ENCODE measurements at regions not wholly inside any gene's neighbourhood (a gene's known extent, or its start where the extent isn't known, plus 50 kb on each side); places are given as distances from the start of the nearest gene placed in this dataset.
A peak's percentile ranks its signal among the peaks of the same experiment; 100 is the strongest.

GRCh38 chr18:6504605-6505497 lies 90.1 kb upstream of the L3MBTL4 start:
- DNase-seq: peak in 1 of 2 donors; percentile 2
- Histone ChIP-seq H3K27me3 (ENCODE audit: control insufficient read depth in 3 of 3, insufficient read depth in 3 of 3, low read length in 3 of 3) (no peaks in the 10 kb centered on the region), H3K9me3 (ENCODE audit: control insufficient read depth in 2 of 2, insufficient read depth in 1 of 2, low read depth in 1 of 2, low read length in 1 of 2) (no peaks in the 10 kb centered on the region), H3K4me1 (ENCODE audit: control insufficient read depth in 3 of 3, insufficient read depth in 2 of 3, low read depth in 1 of 3, low read length in 2 of 3) (no peaks in the 10 kb centered on the region), H3K27ac (ENCODE audit: low read depth in 1 of 3, low read length in 2 of 3) (no peak overlapping the region), H3K4me3 (ENCODE audit: low read depth in 1 of 3, low read length in 3 of 3) (no peak overlapping the region), H3K36me3 (ENCODE audit: control insufficient read depth in 3 of 3, insufficient read depth in 2 of 3, low read depth in 1 of 3, low read length in 3 of 3) (no peaks in the 10 kb centered on the region)
- 62 to 69% (median 64%) methylated on average over 5 of the region's 5 CpGs for WGBS, 3 donors
- FAIRE-seq: no peak

DNA sequence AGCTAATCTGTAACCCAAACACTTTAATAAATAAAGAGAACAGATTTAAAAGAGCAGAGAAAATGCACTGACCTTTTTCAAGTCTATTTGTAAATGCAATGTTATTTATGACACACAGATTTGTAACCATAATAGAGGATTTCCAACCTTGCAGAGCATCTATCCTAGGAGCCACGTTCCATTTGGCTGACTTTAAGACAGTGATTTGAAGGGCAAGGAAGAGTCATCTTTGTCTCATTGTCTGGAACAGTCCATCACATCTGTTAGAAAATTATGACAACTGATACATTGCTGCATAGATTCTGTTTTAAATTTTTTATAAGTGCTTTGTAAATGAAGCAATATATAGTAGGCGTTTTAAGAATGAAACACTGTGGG lies 90.8 kb upstream of the L3MBTL4 start:
- WGBS, 3 donors: 56 to 74% (median 67%) methylated on average over 2 of the region's 2 CpGs
- no peaks in the 10 kb centered on the region for H3K4me1 ChIP-seq (ENCODE audit: control insufficient read depth in 3 of 3, insufficient read depth in 2 of 3, low read depth in 1 of 3, low read length in 2 of 3)
- no peaks in the 10 kb centered on the region for H3K36me3 ChIP-seq (ENCODE audit: control insufficient read depth in 3 of 3, insufficient read depth in 2 of 3, low read depth in 1 of 3, low read length in 3 of 3)
- no peak overlapping the region for H3K27ac ChIP-seq (ENCODE audit: low read depth in 1 of 3, low read length in 2 of 3)
- H3K9me3 ChIP-seq (ENCODE audit: control insufficient read depth in 2 of 2, insufficient read depth in 1 of 2, low read depth in 1 of 2, low read length in 1 of 2): no peaks in the 10 kb centered on the region
- H3K4me3 ChIP-seq (ENCODE audit: low read depth in 1 of 3, low read length in 3 of 3): no peak overlapping the region
- DNase-seq: no peak
- H3K27me3 ChIP-seq (ENCODE audit: control insufficient read depth in 3 of 3, insufficient read depth in 3 of 3, low read length in 3 of 3): no peaks in the 10 kb centered on the region
- FAIRE-seq: no peak

- no peak for FAIRE-seq
- Histone ChIP-seq H3K36me3 (ENCODE audit: control insufficient read depth in 3 of 3, insufficient read depth in 2 of 3, low read depth in 1 of 3, low read length in 3 of 3) (no peaks in the 10 kb centered on the region), H3K4me1 (ENCODE audit: control insufficient read depth in 3 of 3, insufficient read depth in 2 of 3, low read depth in 1 of 3, low read length in 2 of 3) (no peaks in the 10 kb centered on the region), H3K27ac (ENCODE audit: low read depth in 1 of 3, low read length in 2 of 3) (no peak overlapping the region), H3K4me3 (ENCODE audit: low read depth in 1 of 3, low read length in 3 of 3) (no peak overlapping the region), H3K27me3 (ENCODE audit: control insufficient read depth in 3 of 3, insufficient read depth in 3 of 3, low read length in 3 of 3) (no peaks in the 10 kb centered on the region), H3K9me3 (ENCODE audit: control insufficient read depth in 2 of 2, insufficient read depth in 1 of 2, low read depth in 1 of 2, low read length in 1 of 2) (no peaks in the 10 kb centered on the region)
- 53 to 66% (median 61%) methylated on average over 7 of the region's 7 CpGs for WGBS, 3 donors
- no peak for DNase-seq
Observed at GRCh38 chr18:6509417-6509816, 94.7 kb upstream of the L3MBTL4 start.

GRCh38 chr18:6509832-6510231 lies 95.1 kb upstream of the L3MBTL4 start:
- no peak overlapping the region for H3K27ac ChIP-seq (ENCODE audit: low read depth in 1 of 3, low read length in 2 of 3)
- no peaks in the 10 kb centered on the region for H3K9me3 ChIP-seq (ENCODE audit: control insufficient read depth in 2 of 2, insufficient read depth in 1 of 2, low read depth in 1 of 2, low read length in 1 of 2)
- WGBS, 3 donors: 17 to 24% (median 23%) methylated on average over 2 of the region's 2 CpGs
- no peaks in the 10 kb centered on the region for H3K27me3 ChIP-seq (ENCODE audit: control insufficient read depth in 3 of 3, insufficient read depth in 3 of 3, low read length in 3 of 3)
- DNase-seq (no peak), FAIRE-seq (no peak)
- no peaks in the 10 kb centered on the region for H3K36me3 ChIP-seq (ENCODE audit: control insufficient read depth in 3 of 3, insufficient read depth in 2 of 3, low read depth in 1 of 3, low read length in 3 of 3)
- no peak overlapping the region for H3K4me3 ChIP-seq (ENCODE audit: low read depth in 1 of 3, low read length in 3 of 3)
- H3K4me1 ChIP-seq (ENCODE audit: control insufficient read depth in 3 of 3, insufficient read depth in 2 of 3, low read depth in 1 of 3, low read length in 2 of 3): no peaks in the 10 kb centered on the region

DNA sequence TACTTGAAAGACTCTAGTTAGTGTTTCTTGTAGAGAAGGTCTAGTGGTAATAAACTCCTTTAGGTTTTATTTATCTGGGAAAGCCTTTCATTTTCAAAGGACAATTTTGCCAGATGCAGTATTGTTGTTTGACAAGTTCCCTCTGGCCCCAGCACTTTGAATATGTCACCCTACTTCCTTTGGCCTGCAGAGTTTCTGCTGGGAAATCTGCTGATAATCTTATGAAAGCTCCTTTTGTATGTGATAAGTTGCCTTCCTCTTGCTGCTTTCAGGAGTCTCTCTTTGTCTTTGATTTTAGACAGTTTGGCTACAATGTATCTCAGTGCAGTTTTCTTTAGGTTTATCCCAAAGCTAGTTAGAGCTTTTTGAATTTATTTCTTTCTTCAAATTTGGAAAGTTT lies 106.2 kb upstream of the L3MBTL4 start:
- DNase-seq (no peak), FAIRE-seq (no peak)
- no peak overlapping the region for H3K27ac ChIP-seq (ENCODE audit: low read depth in 1 of 3, low read length in 2 of 3)
- H3K36me3 ChIP-seq (ENCODE audit: control insufficient read depth in 3 of 3, insufficient read depth in 2 of 3, low read depth in 1 of 3, low read length in 3 of 3): no peaks in the 10 kb centered on the region
- no peak overlapping the region for H3K4me3 ChIP-seq (ENCODE audit: low read depth in 1 of 3, low read length in 3 of 3)
- H3K9me3 ChIP-seq (ENCODE audit: control insufficient read depth in 2 of 2, insufficient read depth in 1 of 2, low read depth in 1 of 2, low read length in 1 of 2): peaks cover 0 to 3% of the 10 kb centered on the region in 2 donors
- H3K27me3 ChIP-seq (ENCODE audit: control insufficient read depth in 3 of 3, insufficient read depth in 3 of 3, low read length in 3 of 3): no peaks in the 10 kb centered on the region
- H3K4me1 ChIP-seq (ENCODE audit: control insufficient read depth in 3 of 3, insufficient read depth in 2 of 3, low read depth in 1 of 3, low read length in 2 of 3): no peaks in the 10 kb centered on the region

DNA sequence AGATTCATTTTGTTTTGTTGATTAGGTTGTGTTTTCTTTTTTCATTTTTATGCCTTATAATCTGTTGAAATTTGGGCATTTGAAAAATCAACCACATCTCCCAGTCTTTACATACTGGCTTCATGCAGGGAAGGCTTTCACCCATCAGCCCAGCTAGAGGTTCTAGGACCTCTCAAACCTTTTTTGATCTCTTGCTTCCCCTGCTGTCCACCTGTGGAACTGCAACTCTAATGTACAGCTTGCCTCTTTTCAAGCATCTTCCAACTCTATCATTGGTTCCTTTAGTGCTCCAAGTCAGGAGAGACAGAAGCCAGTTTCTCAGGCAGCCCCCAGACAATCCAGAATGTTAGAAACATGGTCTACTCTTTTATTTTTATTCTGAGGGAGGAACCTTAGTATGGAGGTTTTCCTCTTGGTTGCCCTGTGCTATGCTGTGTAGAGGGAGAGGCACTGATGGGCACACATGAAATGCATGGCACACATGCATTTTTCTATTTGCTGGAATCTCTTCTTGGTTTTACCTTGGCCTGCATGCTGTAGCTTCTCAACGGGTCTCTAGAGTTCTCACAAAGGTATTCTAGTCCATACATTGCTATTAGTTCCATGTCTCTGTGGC lies 107.2 kb upstream of the L3MBTL4 start:
- Histone ChIP-seq H3K36me3 (ENCODE audit: control insufficient read depth in 3 of 3, insufficient read depth in 2 of 3, low read depth in 1 of 3, low read length in 3 of 3) (no peaks in the 10 kb centered on the region), H3K27me3 (ENCODE audit: control insufficient read depth in 3 of 3, insufficient read depth in 3 of 3, low read length in 3 of 3) (no peaks in the 10 kb centered on the region), H3K4me3 (ENCODE audit: low read depth in 1 of 3, low read length in 3 of 3) (no peak overlapping the region), H3K4me1 (ENCODE audit: control insufficient read depth in 3 of 3, insufficient read depth in 2 of 3, low read depth in 1 of 3, low read length in 2 of 3) (no peaks in the 10 kb centered on the region), H3K9me3 (ENCODE audit: control insufficient read depth in 2 of 2, insufficient read depth in 1 of 2, low read depth in 1 of 2, low read length in 1 of 2) (peaks cover 0 to 3% of the 10 kb centered on the region in 2 donors), H3K27ac (ENCODE audit: low read depth in 1 of 3, low read length in 2 of 3) (no peak overlapping the region)
- no peak for FAIRE-seq
- DNase-seq: peak; percentile 26 to 66
- WGBS, 3 donors: 54 to 61% (median 55%) methylated on average over 1 of the region's 1 CpG

DNA sequence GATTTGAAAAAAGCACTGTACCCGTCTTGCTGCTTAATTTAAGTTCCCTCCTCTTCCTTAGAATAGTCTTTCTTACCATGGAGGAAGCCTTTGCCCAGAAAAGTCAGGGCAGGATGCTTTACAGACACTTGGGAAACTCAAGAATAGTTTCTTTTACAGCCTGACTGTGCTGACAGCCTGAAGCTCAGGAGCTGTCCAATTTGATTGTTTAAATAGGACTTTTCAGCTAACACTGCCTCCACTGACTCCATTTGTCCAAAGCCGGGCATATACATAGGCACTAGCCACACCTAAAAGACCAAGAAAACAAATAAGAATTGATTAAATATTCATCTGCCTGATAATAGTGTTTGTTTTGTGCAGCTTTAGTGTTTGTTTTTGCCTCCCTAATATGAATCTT lies 110.9 kb upstream of the L3MBTL4 start:
- 33 to 48% (median 41%) methylated on average over 2 of the region's 2 CpGs for WGBS, 3 donors
- H3K36me3 ChIP-seq (ENCODE audit: control insufficient read depth in 3 of 3, insufficient read depth in 2 of 3, low read depth in 1 of 3, low read length in 3 of 3): no peaks in the 10 kb centered on the region

GRCh38 chr18:6537475-6537874 lies 122.8 kb upstream of the L3MBTL4 start:
- Histone ChIP-seq H3K27ac (ENCODE audit: low read depth in 1 of 3, low read length in 2 of 3) (no peak overlapping the region), H3K9me3 (ENCODE audit: control insufficient read depth in 2 of 2, insufficient read depth in 1 of 2, low read depth in 1 of 2, low read length in 1 of 2) (no peaks in the 10 kb centered on the region), H3K36me3 (ENCODE audit: control insufficient read depth in 3 of 3, insufficient read depth in 2 of 3, low read depth in 1 of 3, low read length in 3 of 3) (no peaks in the 10 kb centered on the region), H3K27me3 (ENCODE audit: control insufficient read depth in 3 of 3, insufficient read depth in 3 of 3, low read length in 3 of 3) (no peaks in the 10 kb centered on the region), H3K4me1 (ENCODE audit: control insufficient read depth in 3 of 3, insufficient read depth in 2 of 3, low read depth in 1 of 3, low read length in 2 of 3) (no peaks in the 10 kb centered on the region), H3K4me3 (ENCODE audit: low read depth in 1 of 3, low read length in 3 of 3) (no peak overlapping the region)
- FAIRE-seq (no peak), DNase-seq (no peak)
- WGBS, 3 donors: 2 to 4% (median 3%) methylated on average over 1 of the region's 1 CpG

More for the DNA sequence above, 110.9 kb upstream of the L3MBTL4 start:
- FAIRE-seq (no peak), DNase-seq (no peak)
- Histone ChIP-seq H3K9me3 (ENCODE audit: control insufficient read depth in 2 of 2, insufficient read depth in 1 of 2, low read depth in 1 of 2, low read length in 1 of 2) (peaks cover 0 to 3% of the 10 kb centered on the region in 2 donors), H3K27ac (ENCODE audit: low read depth in 1 of 3, low read length in 2 of 3) (no peak overlapping the region), H3K27me3 (ENCODE audit: control insufficient read depth in 3 of 3, insufficient read depth in 3 of 3, low read length in 3 of 3) (no peaks in the 10 kb centered on the region), H3K4me1 (ENCODE audit: control insufficient read depth in 3 of 3, insufficient read depth in 2 of 3, low read depth in 1 of 3, low read length in 2 of 3) (no peaks in the 10 kb centered on the region), H3K4me3 (ENCODE audit: low read depth in 1 of 3, low read length in 3 of 3) (no peak overlapping the region)
